ENCODE measurements at regions not wholly inside any gene's neighbourhood (a gene's known extent, or its start where the extent isn't known, plus 50 kb on each side); places are given as distances from the start of the nearest gene placed in this dataset.

DNA sequence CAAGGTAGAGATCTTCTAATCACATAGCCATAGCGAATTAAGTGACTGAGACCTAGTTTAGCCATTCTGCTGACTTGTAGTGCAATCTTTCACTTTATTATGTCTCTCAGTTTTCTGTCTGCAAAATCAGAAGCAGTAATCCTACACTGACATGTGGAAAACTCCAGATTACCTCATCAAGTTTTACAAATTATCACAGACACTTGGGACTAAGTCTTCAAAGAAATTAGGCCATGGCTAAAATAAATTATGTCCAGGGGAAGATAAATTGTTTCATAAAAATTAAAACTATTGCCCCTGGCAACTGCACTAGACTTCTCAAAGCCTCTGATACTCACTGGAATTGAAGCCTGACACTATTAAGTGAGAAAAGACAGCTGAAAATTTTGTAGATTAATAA lies 129.9 kb upstream of the RGMB start:
- TF ChIP-seq, protein P1, sequence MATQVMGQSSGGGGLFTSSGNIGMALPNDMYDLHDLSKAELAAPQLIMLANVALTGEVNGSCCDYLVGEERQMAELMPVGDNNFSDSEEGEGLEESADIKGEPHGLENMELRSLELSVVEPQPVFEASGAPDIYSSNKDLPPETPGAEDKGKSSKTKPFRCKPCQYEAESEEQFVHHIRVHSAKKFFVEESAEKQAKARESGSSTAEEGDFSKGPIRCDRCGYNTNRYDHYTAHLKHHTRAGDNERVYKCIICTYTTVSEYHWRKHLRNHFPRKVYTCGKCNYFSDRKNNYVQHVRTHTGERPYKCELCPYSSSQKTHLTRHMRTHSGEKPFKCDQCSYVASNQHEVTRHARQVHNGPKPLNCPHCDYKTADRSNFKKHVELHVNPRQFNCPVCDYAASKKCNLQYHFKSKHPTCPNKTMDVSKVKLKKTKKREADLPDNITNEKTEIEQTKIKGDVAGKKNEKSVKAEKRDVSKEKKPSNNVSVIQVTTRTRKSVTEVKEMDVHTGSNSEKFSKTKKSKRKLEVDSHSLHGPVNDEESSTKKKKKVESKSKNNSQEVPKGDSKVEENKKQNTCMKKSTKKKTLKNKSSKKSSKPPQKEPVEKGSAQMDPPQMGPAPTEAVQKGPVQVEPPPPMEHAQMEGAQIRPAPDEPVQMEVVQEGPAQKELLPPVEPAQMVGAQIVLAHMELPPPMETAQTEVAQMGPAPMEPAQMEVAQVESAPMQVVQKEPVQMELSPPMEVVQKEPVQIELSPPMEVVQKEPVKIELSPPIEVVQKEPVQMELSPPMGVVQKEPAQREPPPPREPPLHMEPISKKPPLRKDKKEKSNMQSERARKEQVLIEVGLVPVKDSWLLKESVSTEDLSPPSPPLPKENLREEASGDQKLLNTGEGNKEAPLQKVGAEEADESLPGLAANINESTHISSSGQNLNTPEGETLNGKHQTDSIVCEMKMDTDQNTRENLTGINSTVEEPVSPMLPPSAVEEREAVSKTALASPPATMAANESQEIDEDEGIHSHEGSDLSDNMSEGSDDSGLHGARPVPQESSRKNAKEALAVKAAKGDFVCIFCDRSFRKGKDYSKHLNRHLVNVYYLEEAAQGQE (IDR thresholded peaks at IDR 0.05): no peak
- no peak for TF ChIP-seq FOXA1 (IDR thresholded peaks at IDR 0.05)
- TF ChIP-seq, protein P2, sequence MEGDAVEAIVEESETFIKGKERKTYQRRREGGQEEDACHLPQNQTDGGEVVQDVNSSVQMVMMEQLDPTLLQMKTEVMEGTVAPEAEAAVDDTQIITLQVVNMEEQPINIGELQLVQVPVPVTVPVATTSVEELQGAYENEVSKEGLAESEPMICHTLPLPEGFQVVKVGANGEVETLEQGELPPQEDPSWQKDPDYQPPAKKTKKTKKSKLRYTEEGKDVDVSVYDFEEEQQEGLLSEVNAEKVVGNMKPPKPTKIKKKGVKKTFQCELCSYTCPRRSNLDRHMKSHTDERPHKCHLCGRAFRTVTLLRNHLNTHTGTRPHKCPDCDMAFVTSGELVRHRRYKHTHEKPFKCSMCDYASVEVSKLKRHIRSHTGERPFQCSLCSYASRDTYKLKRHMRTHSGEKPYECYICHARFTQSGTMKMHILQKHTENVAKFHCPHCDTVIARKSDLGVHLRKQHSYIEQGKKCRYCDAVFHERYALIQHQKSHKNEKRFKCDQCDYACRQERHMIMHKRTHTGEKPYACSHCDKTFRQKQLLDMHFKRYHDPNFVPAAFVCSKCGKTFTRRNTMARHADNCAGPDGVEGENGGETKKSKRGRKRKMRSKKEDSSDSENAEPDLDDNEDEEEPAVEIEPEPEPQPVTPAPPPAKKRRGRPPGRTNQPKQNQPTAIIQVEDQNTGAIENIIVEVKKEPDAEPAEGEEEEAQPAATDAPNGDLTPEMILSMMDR (IDR thresholded peaks at IDR 0.05; ENCODE audit: low read depth, low read length, missing input control): no peak
- no peak for TF ChIP-seq TAF1 (conservative IDR thresholded peaks at IDR 0.05)
- no peak for TF ChIP-seq RXRA (IDR thresholded peaks at IDR 0.05)
- TF ChIP-seq EGR1 (IDR thresholded peaks at IDR 0.05; ENCODE audit: low read depth in 2 of 2): no peak
- no peak for TF ChIP-seq YY1 (IDR thresholded peaks at IDR 0.05)
- TF ChIP-seq, protein P3, sequence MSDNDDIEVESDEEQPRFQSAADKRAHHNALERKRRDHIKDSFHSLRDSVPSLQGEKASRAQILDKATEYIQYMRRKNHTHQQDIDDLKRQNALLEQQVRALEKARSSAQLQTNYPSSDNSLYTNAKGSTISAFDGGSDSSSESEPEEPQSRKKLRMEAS (IDR thresholded peaks at IDR 0.05): no peak
- no peak for TF ChIP-seq SP1 (IDR thresholded peaks at IDR 0.05)
- TF ChIP-seq RAD21 (IDR thresholded peaks at IDR 0.05): no peak
- no peak for TF ChIP-seq HNF4G (IDR thresholded peaks at IDR 0.05)
- TF ChIP-seq, protein P4, sequence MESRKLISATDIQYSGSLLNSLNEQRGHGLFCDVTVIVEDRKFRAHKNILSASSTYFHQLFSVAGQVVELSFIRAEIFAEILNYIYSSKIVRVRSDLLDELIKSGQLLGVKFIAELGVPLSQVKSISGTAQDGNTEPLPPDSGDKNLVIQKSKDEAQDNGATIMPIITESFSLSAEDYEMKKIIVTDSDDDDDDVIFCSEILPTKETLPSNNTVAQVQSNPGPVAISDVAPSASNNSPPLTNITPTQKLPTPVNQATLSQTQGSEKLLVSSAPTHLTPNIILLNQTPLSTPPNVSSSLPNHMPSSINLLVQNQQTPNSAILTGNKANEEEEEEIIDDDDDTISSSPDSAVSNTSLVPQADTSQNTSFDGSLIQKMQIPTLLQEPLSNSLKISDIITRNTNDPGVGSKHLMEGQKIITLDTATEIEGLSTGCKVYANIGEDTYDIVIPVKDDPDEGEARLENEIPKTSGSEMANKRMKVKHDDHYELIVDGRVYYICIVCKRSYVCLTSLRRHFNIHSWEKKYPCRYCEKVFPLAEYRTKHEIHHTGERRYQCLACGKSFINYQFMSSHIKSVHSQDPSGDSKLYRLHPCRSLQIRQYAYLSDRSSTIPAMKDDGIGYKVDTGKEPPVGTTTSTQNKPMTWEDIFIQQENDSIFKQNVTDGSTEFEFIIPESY (IDR thresholded peaks at IDR 0.05): no peak
- no peak for TF ChIP-seq HNF4A (conservative IDR thresholded peaks at IDR 0.05)

Measured in liver (tissue), 3 donors.